Ascending aorta (tissue), 2 donors: ENCODE measurements at regions not wholly inside any gene's neighbourhood (a gene's known extent, or its start where the extent isn't known, plus 50 kb on each side); places are given as distances from the start of the nearest gene placed in this dataset.

Source experiments
- DNase-seq, 2 donors: peaks; one replicate each; pipeline ENCODE4 v3.0.0-alpha.2; 2019; ENCODE audit warnings: low spot score in 2 of 2
- H3K27ac ChIP-seq, 2 donors: fragments of 200-600 bp; sonication (generic); one replicate each; pipeline ENCODE4 v1.5.1; 2016 to 2017; ENCODE audit warnings: mild to moderate bottlenecking in 1 of 2
- H3K27me3 ChIP-seq: fragments of 200-600 bp; sonication (generic); one replicate; pipeline ENCODE4 v1.5.1; 2017
- H3K36me3 ChIP-seq, 2 donors: fragments of 200-600 bp; sonication (generic); one replicate each; pipeline ENCODE4 v1.5.1; 2016
- H3K4me1 ChIP-seq, 2 donors: fragments of 200-600 bp; sonication (generic); one replicate each; pipeline ENCODE4 v1.5.1; 2016 to 2017; ENCODE audit warnings: mild to moderate bottlenecking in 1 of 2
- H3K4me3 ChIP-seq, 2 donors: fragments of 200-600 bp; sonication (generic); one replicate each; pipeline ENCODE4 v1.5.1; 2016 to 2017; ENCODE audit warnings: mild to moderate bottlenecking in 1 of 2
- H3K9me3 ChIP-seq, 2 donors: fragments of 200-600 bp; sonication (generic); one replicate each; pipeline ENCODE4 v1.5.1; 2016
- CTCF ChIP-seq, 3 experiments: fragments of 200-600 bp in 2 of 3; fragments of 450-650 bp in 1 of 3; sonication (generic) in 2 of 3; IDR thresholded peaks; one replicate each; pipeline ENCODE4 v1.5.1; 2016 to 2019; ENCODE audit warnings: antibody characterized with exemption in 3 of 3, mild to moderate bottlenecking in 1 of 3, moderate library complexity in 1 of 3
- intact Hi-C: fragments of 100-400 bp; cut with DNase I; formaldehyde crosslinking; loops from one replicate; pipeline ENCODE4 v1.15.1; 2023

GRCh38 chr2:8119782-8120505 is 561.9 kb upstream of the ID2 start:
- DNase-seq: no peak
- Histone ChIP-seq H3K27me3 (no peaks in the 10 kb centered on the region), H3K4me3 (peak overlapping the region; percentile 9 to 39), H3K27ac (peak overlapping the region; percentile 24 to 56), H3K9me3 (no peaks in the 10 kb centered on the region), H3K4me1 (peaks cover 0 to 13% of the 10 kb centered on the region in 2 donors), H3K36me3 (no peaks in the 10 kb centered on the region)
- intact Hi-C loops: no loop called here
- no peak for TF ChIP-seq CTCF (IDR thresholded peaks at IDR 0.05)

DNA sequence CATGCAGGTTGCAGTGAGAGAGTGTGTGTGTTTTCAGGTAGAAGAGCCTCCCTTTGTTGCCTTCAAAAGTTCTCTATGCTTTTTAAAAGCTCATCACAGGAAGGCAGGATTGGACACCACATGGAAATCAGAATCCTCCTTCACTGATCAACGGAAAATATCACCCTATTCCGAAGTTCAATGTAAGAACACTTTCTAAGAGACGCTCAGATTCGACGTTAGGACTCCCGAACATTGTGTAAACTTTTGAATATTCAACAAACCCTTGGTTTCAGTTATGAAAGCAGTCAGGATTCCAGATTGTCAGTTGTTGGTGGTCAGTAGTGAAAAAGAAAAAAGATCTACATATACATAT is 561.4 kb upstream of the ID2 start:
- Histone ChIP-seq H3K9me3 (no peaks in the 10 kb centered on the region), H3K4me1 (peaks cover 0 to 13% of the 10 kb centered on the region in 2 donors), H3K27me3 (no peaks in the 10 kb centered on the region), H3K36me3 (no peaks in the 10 kb centered on the region), H3K27ac (peak overlapping the region; percentile 24 to 41), H3K4me3 (peak overlapping the region in 1 of 2 donors; percentile 9)
- intact Hi-C loops: no loop called here
- TF ChIP-seq CTCF (IDR thresholded peaks at IDR 0.05): no peak
- DNase-seq: no peak

DNA sequence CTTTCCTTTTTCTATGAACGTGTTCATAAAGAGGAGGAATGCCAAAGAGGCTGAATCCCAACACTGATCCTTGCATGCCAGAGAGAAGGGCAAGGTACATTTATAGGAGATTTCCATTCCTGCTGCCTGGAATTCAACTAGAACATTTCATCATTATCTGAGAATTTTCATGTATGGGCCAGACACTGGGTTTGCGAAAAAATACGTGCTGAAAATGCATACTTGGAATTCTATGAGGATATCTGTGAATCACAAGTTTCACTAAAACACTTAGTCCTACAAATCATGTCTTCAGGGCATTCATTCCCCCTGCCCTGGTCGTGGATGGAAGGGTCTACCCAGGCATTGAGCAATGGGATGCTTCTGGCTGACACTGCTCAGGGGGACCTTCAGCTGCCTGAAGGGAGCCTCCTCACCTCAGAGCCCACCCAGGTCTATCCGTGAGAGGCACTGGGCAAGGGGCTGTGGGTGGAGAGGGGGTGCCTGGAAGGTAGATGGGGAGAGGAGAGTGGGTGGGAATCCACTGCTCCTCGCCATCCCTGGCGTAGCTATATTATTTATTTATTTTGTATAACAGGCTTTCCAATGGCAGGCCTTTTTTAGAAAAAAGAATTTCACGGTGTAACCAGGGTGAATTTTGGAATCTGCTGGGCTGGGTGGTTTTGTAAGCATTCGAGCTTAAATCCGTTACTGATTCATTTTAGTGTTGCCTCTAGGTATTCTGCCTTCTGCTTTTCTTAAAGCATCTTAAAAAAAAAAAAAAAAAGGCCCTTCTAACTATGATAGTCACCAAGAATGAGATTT is 560.6 kb upstream of the ID2 start:
- no peak overlapping the region for H3K27ac ChIP-seq
- intact Hi-C loops: no loop called here
- DNase-seq: no peak

DNA sequence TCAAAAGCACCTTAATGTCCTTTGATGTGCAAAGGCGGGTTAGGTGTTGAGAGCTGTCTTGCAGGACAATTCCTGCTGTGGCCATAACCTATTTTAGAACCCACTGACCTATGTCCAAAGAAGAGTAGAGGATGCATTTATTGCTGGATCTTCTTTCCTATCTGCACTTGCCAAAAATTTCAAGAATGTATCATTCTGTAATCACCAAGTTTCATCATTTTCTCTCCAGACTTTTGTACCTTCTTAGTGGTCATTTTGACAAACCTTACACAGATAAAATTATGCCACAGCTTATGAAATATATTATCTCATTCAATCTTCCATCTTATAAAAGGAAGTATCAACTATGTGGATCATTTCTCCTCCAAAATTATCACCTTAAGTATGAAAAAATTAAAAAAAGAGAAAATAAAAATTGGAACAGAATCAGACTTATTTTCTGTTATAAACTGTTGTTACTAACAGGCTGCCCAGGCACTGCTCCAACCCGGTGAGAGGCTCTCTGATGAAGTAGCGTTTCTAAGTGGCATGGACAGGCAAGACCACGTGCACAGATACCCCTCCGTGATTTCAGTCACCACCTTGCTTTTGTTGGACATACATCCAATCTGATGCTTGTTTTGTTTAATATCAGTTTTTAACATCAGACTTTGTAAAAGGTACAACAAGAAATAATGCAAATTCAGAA is 559.9 kb upstream of the ID2 start:
- Histone ChIP-seq H3K27ac (no peak overlapping the region), H3K4me1 (peaks cover 0 to 13% of the 10 kb centered on the region in 2 donors), H3K36me3 (no peaks in the 10 kb centered on the region), H3K27me3 (no peaks in the 10 kb centered on the region), H3K4me3 (no peak overlapping the region), H3K9me3 (no peaks in the 10 kb centered on the region)
- TF ChIP-seq CTCF (IDR thresholded peaks at IDR 0.05): no peak
- no peak for DNase-seq
- intact Hi-C loops: no loop called here

More for the DNA sequence above, 560.6 kb upstream of the ID2 start:
- Histone ChIP-seq H3K36me3 (no peaks in the 10 kb centered on the region), H3K4me1 (peaks cover 0 to 13% of the 10 kb centered on the region in 2 donors), H3K27me3 (no peaks in the 10 kb centered on the region), H3K9me3 (no peaks in the 10 kb centered on the region), H3K4me3 (no peak overlapping the region)
- no peak for TF ChIP-seq CTCF (IDR thresholded peaks at IDR 0.05)

GRCh38 chr2:8122520-8122919 is 559.3 kb upstream of the ID2 start:
- Histone ChIP-seq H3K4me1 (peaks cover 0 to 13% of the 10 kb centered on the region in 2 donors), H3K4me3 (no peak overlapping the region), H3K9me3 (no peaks in the 10 kb centered on the region), H3K27ac (no peak overlapping the region), H3K27me3 (no peaks in the 10 kb centered on the region), H3K36me3 (no peaks in the 10 kb centered on the region)
- intact Hi-C loops: no loop called here
- no peak for TF ChIP-seq CTCF (IDR thresholded peaks at IDR 0.05)
- DNase-seq: no peak
